Gastroesophageal sphincter (tissue), 4 donors: ENCODE measurements at regions not wholly inside any gene's neighbourhood (a gene's known extent, or its start where the extent isn't known, plus 50 kb on each side); places are given as distances from the start of the nearest gene placed in this dataset.

Experiments used
- ATAC-seq: fragments of 150-250 bp; one replicate; pipeline ENCODE4 v1.9.1; 2016; ENCODE audit warnings: mild to moderate bottlenecking, moderate library complexity
- H3K27ac ChIP-seq, 4 donors: fragments of 200-600 bp; sonication (generic) in 3 of 4; 1 replicate in 3 of 4; 2 replicates in 1 of 4; pipeline ENCODE4 v1.5.1; 2016 to 2019
- H3K27me3 ChIP-seq: fragments of 200-600 bp; sonication (generic); one replicate; pipeline ENCODE4 v1.5.1; 2019
- H3K36me3 ChIP-seq, 2 donors: fragments of 200-600 bp; sonication (generic); one replicate each; pipeline ENCODE4 v1.5.1; 2019; ENCODE audit warnings: control low read depth in 1 of 2
- H3K4me1 ChIP-seq, 3 donors: fragments of 200-600 bp; sonication (generic); 1 replicate in 2 of 3; 2 replicates in 1 of 3; pipeline ENCODE4 v1.5.1; 2016 to 2019; ENCODE audit warnings: control low read depth in 2 of 3
- H3K4me3 ChIP-seq, 2 donors: fragments of 200-600 bp; sonication (generic); one replicate each; pipeline ENCODE4 v1.5.1; 2019; ENCODE audit warnings: mild to moderate bottlenecking in 1 of 2, moderate library complexity in 1 of 2
- H3K9me3 ChIP-seq, 3 donors: fragments of 200-600 bp; sonication (generic); one replicate each; pipeline ENCODE4 v1.5.1; 2017 to 2019; ENCODE audit warnings: control low read depth in 2 of 3
- CTCF ChIP-seq, 4 experiments: fragments of 200-600 bp in 2 of 4; fragments of 450-650 bp in 2 of 4; sonication (generic) in 1 of 4; IDR thresholded peaks; one replicate each; pipeline ENCODE4 v1.5.1; 2017 to 2019; ENCODE audit warnings: antibody characterized with exemption in 4 of 4, mild to moderate bottlenecking in 2 of 4, moderate library complexity in 2 of 4
- EP300 ChIP-seq: sonication (generic); formaldehyde crosslinking; IDR thresholded peaks from one replicate; pipeline ENCODE4 v1.6.1; 2017; ENCODE audit warnings: antibody characterized with exemption, mild to moderate bottlenecking
- POLR2A ChIP-seq, 2 donors: fragments of 450-650 bp; IDR thresholded peaks; one replicate each; pipeline ENCODE4 v1.6.1; 2017; ENCODE audit warnings: antibody characterized with exemption in 2 of 2, mild to moderate bottlenecking in 2 of 2, moderate library complexity in 1 of 2
- POLR2AphosphoS5 ChIP-seq: sonication (generic); formaldehyde crosslinking; IDR thresholded peaks from one replicate; pipeline ENCODE4 v1.6.1; 2017; ENCODE audit warnings: antibody characterized with exemption
- WGBS, 2 donors: methylation state at CpG; one replicate each; pipeline ENCODE4 v1.1.5; 2018; ENCODE audit warnings: low coverage in 1 of 2; 5-methylcytosine and 5-hydroxymethylcytosine counted together

- TF ChIP-seq CTCF (IDR thresholded peaks at IDR 0.05) (no peak), EP300 (no peak), POLR2A (IDR thresholded peaks at IDR 0.05) (no peak), POLR2AphosphoS5 (no peak)
- 92 to 100% methylated on average over 1 of the region's 1 CpG for WGBS, 2 donors
- no peak for ATAC-seq
- H3K4me1 ChIP-seq: peaks cover 0 to 4% (median 0%) of the 10 kb centered on the region in 3 donors
- H3K27ac ChIP-seq: no peak overlapping the region
- H3K4me3 ChIP-seq: no peak overlapping the region
- no peaks in the 10 kb centered on the region for H3K36me3 ChIP-seq
- H3K9me3 ChIP-seq: no peaks in the 10 kb centered on the region
- H3K27me3 ChIP-seq: no peaks in the 10 kb centered on the region
Measured at GRCh38 chr7:84455788-84456187, 261.2 kb upstream of the SEMA3A start.

DNA sequence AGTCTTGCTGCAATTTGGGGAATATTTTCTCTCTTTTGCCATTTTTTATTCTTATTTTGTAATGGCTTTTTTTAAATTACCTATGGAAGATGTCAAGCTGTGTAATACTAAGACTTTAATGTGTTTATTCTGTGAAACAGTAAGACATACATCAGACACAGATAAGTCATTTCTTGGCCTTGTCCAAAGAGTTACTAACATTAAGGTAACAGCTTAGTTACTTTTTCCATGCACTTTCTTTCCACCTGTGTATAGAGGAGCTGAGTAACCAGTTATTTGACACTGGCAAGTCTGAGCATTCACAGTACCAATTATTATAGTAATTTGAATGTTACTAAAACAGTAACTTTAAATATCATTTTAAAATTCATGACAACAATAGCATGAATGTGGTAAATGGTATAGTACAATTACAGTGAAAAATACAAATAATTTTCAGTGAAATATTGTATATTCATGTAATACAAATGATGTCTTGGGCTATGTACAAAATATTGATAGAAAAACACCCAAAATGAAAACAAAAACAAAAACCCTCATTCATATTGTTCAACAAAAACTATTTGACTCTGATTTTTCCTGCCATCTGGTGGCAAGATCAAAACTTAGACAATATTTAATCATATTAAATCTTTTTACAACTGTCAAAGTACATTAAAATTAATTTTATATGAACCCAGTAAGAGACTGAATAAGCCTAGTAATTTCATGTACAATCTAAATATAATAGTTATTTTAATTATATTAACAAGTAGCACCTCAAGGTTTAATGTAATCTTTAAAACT is 259.8 kb upstream of the SEMA3A start:
- no peaks in the 10 kb centered on the region for H3K36me3 ChIP-seq
- no peak overlapping the region for H3K4me3 ChIP-seq
- H3K4me1 ChIP-seq: peaks cover 0 to 4% (median 0%) of the 10 kb centered on the region in 3 donors
- no peaks in the 10 kb centered on the region for H3K27me3 ChIP-seq
- no peaks in the 10 kb centered on the region for H3K9me3 ChIP-seq
- no peak overlapping the region for H3K27ac ChIP-seq
- TF ChIP-seq CTCF (IDR thresholded peaks at IDR 0.05) (no peak), EP300 (no peak), POLR2AphosphoS5 (no peak), POLR2A (IDR thresholded peaks at IDR 0.05) (no peak)
- no peak for ATAC-seq

DNA sequence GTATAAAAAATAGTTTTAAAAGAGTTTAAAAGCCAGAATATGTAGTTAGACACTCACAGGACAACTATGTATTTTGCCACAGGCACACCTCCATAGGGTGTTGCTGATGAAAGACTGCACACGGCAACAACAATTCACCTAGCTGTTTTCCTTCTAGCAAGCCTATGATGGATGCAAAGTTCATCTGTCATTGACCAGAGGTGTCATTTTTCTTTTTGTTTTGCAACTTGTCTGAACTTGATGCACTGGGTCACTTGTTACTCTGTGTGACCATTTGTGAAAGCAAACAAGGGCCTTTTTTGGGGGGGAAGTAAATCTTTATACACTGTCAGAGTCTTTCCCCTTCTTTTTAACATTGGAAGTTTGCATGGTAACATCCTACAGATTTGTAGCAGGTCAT is 258.0 kb upstream of the SEMA3A start:
- H3K27ac ChIP-seq: no peak overlapping the region
- peaks cover 0 to 4% (median 0%) of the 10 kb centered on the region in 3 donors for H3K4me1 ChIP-seq
- no peaks in the 10 kb centered on the region for H3K36me3 ChIP-seq
- WGBS, 2 donors: 83 to 100% methylated on average over 1 of the region's 1 CpG
- H3K27me3 ChIP-seq: no peaks in the 10 kb centered on the region
- ATAC-seq: no peak
- no peak for TF ChIP-seq POLR2A (IDR thresholded peaks at IDR 0.05)
- no peak for TF ChIP-seq EP300
- no peak for TF ChIP-seq CTCF (IDR thresholded peaks at IDR 0.05)
- H3K4me3 ChIP-seq: no peak overlapping the region
- no peaks in the 10 kb centered on the region for H3K9me3 ChIP-seq

DNA sequence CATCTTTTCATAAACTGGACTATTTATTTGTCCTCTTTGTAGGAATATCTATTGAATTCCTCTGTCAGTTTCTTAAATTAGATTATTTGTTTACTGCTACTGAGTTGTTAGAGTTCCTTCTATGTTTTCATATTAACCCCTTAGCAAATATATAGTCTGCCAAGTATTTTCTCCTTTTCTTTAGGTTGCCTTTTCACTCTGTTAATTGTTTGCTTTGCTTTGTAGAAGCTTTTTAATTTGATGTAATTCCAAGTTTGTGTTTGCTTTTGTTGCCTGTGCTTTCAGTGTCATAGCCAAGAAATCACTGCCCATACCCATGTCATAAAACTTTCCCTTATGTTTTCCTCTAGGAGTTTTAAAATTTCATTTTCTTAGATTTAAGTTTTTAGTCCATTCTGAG is 256.2 kb upstream of the SEMA3A start:
- no peak for ATAC-seq
- Histone ChIP-seq H3K27me3 (no peaks in the 10 kb centered on the region), H3K9me3 (no peaks in the 10 kb centered on the region), H3K36me3 (no peaks in the 10 kb centered on the region), H3K27ac (no peak overlapping the region), H3K4me3 (no peak overlapping the region), H3K4me1 (peaks cover 0 to 3% (median 0%) of the 10 kb centered on the region in 3 donors)
- TF ChIP-seq POLR2A (IDR thresholded peaks at IDR 0.05): no peak
- TF ChIP-seq POLR2AphosphoS5: no peak
- no peak for TF ChIP-seq EP300
- TF ChIP-seq CTCF (IDR thresholded peaks at IDR 0.05): no peak

DNA sequence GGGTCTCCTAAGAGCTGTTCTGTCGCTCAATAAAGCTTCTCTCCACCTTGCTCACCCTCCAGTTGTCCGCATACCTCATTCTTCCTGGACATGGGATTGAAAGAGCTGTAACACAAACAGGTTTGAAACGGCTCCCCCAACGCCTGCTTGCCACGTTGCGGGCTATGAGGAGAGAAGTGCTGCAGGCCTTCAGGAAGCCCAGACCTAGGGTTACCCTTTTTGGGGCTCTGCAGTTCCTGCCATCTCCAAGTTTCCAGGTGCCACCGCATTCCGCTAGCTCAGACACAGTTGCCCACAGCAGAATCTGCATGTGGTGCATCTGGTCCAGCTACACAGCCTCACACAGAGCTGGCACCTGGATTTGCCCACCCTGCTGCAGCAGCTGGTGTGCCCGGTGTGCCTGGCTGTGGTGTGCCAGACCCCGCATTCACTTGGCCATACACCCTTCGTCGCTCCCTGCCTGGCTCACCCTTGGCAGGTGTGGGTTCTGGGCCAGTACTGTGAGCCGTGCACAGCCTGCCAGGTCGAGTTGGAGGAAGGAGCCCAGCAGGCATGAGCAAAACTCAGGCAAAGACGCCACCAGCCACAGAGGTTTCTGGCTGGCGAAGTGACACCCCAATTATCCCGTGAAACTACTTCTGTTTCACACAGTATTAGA is 253.2 kb upstream of the SEMA3A start:
- no peak for TF ChIP-seq EP300
- no peak for TF ChIP-seq POLR2A (IDR thresholded peaks at IDR 0.05)
- TF ChIP-seq POLR2AphosphoS5: no peak
- no peak for TF ChIP-seq CTCF (IDR thresholded peaks at IDR 0.05)
- Histone ChIP-seq H3K27me3 (no peaks in the 10 kb centered on the region), H3K27ac (no peak overlapping the region), H3K4me3 (no peak overlapping the region), H3K9me3 (no peaks in the 10 kb centered on the region), H3K4me1 (no peaks in the 10 kb centered on the region), H3K36me3 (no peaks in the 10 kb centered on the region)
- no peak for ATAC-seq
- 95 to 96% methylated on average over 4 of the region's 17 CpGs for WGBS, 2 donors
